SK-N-SH treated with all-trans-retinoic acid at 6 μM for 48 hours (cell line): ENCODE measurements at regions not wholly inside any gene's neighbourhood (a gene's known extent, or its start where the extent isn't known, plus 50 kb on each side); places are given as distances from the start of the nearest gene placed in this dataset.

Experiments used
- ATAC-seq: fragments of 200-7000 bp; cut with Tn5 transposase; 3 replicates; pipeline ENCODE4 v1.9.1; 2020; ENCODE audit warnings: mild to moderate bottlenecking, moderate library complexity
- ARNTL ChIP-seq: fragments of 450-650 bp; formaldehyde crosslinking; IDR thresholded peaks from 2 replicates; pipeline ENCODE4 v1.5.0; 2020; ENCODE audit warnings: low read depth, mild to moderate bottlenecking, moderate library complexity, borderline replicate concordance
- BACH2 ChIP-seq: fragments of 250-450 bp; sonication (Bioruptor Pico); IDR thresholded peaks from 2 replicates; pipeline ENCODE4 v1.9.0; 2021; ENCODE audit warnings: mild to moderate bottlenecking, borderline replicate concordance
- CSDC2 ChIP-seq: fragments of 250-450 bp; sonication (Bioruptor Pico); IDR thresholded peaks from 2 replicates; pipeline ENCODE4 v1.5.0; 2020; ENCODE audit warnings: mild to moderate bottlenecking, moderate library complexity
- ESRRG ChIP-seq: fragments of 250-450 bp; sonication (Bioruptor Pico); IDR thresholded peaks from 2 replicates; pipeline ENCODE4 v1.6.1; 2021; ENCODE audit warnings: mild to moderate bottlenecking
- GLIS3 ChIP-seq: fragments of 250-450 bp; sonication (Bioruptor Pico); IDR thresholded peaks from 2 replicates; pipeline ENCODE4 v1.5.0; 2020; ENCODE audit warnings: mild to moderate bottlenecking, moderate library complexity
- OSR1 ChIP-seq: fragments of 250-450 bp; sonication (Bioruptor Pico); IDR thresholded peaks from 2 replicates; pipeline ENCODE4 v1.8.0; 2022; ENCODE audit warnings: moderate library complexity, mild to moderate bottlenecking, inconsistent platforms
- PATZ1 ChIP-seq: fragments of 250-450 bp; sonication (Bioruptor Pico); IDR thresholded peaks from 2 replicates; pipeline ENCODE4 v1.8.0; 2020; ENCODE audit warnings: mild to moderate bottlenecking, moderate library complexity, borderline replicate concordance
- POU6F1 ChIP-seq: fragments of 250-450 bp; sonication (Bioruptor Pico); IDR thresholded peaks from 2 replicates; pipeline ENCODE4 v1.8.0; 2021; ENCODE audit warnings: low read depth, mild to moderate bottlenecking, moderate library complexity, borderline replicate concordance
- PPARA ChIP-seq: fragments of 250-450 bp; sonication (Bioruptor Pico); IDR thresholded peaks from 2 replicates; pipeline ENCODE4 v1.5.0; 2020; ENCODE audit warnings: mild to moderate bottlenecking, borderline replicate concordance
- RARB ChIP-seq: fragments of 250-450 bp; sonication (Bioruptor Pico); IDR thresholded peaks from 2 replicates; pipeline ENCODE4 v1.8.0; 2021; ENCODE audit warnings: mild to moderate bottlenecking, moderate library complexity
- SNAI2 ChIP-seq: fragments of 250-450 bp; sonication (Bioruptor Pico); IDR thresholded peaks from 2 replicates; pipeline ENCODE4 v1.5.0; 2020; ENCODE audit warnings: mild to moderate bottlenecking, moderate library complexity
- TOX ChIP-seq: fragments of 250-450 bp; sonication (Bioruptor Pico); IDR thresholded peaks from 2 replicates; pipeline ENCODE4 v1.8.0; 2021; ENCODE audit warnings: mild to moderate bottlenecking, moderate library complexity, borderline replicate concordance
- TSHZ2 ChIP-seq: fragments of 250-450 bp; sonication (Bioruptor Pico); IDR thresholded peaks from 2 replicates; pipeline ENCODE4 v1.5.0; 2020; ENCODE audit warnings: mild to moderate bottlenecking, moderate library complexity
- ZC3H10 ChIP-seq: fragments of 250-450 bp; sonication (Bioruptor Pico); IDR thresholded peaks from 2 replicates; pipeline ENCODE4 v1.5.1; 2021; ENCODE audit warnings: mild to moderate bottlenecking, moderate library complexity
- ZFP3 ChIP-seq: fragments of 250-450 bp; sonication (Bioruptor Pico); IDR thresholded peaks from 2 replicates; pipeline ENCODE4 v1.5.0; 2020; ENCODE audit warnings: mild to moderate bottlenecking, moderate library complexity
- ZFP30 ChIP-seq: fragments of 450-650 bp; formaldehyde crosslinking; IDR thresholded peaks from 2 replicates; pipeline ENCODE4 v1.5.0; 2022; ENCODE audit warnings: mild to moderate bottlenecking, moderate library complexity
- ZNF565 ChIP-seq: fragments of 450-650 bp; formaldehyde crosslinking; conservative IDR thresholded peaks from 2 replicates; pipeline ENCODE4 v1.5.0; 2020; ENCODE audit warnings: low read depth, mild to moderate bottlenecking, moderate library complexity
- ZNF8 ChIP-seq: fragments of 450-650 bp; formaldehyde crosslinking; IDR thresholded peaks from 2 replicates; pipeline ENCODE4 v1.5.0; 2020; ENCODE audit warnings: mild to moderate bottlenecking, moderate library complexity

GRCh38 chr1:209397371-209397770 lies 186.1 kb upstream of the CAMK1G start (continued):
- no peak for TF ChIP-seq ZC3H10
- TF ChIP-seq ZNF565 (CRISPR knock-in tag): no peak
- TF ChIP-seq PPARA (CRISPR knock-in tag): no peak
- no peak for TF ChIP-seq ZNF8 (CRISPR knock-in tag)

- no peak; the same call in 2 of the 3 replicates for ATAC-seq
- TF ChIP-seq PPARA (CRISPR knock-in tag): no peak
- no peak for TF ChIP-seq CSDC2
- no peak for TF ChIP-seq ZC3H10
- no peak for TF ChIP-seq SNAI2
- no peak for TF ChIP-seq POU6F1 (CRISPR knock-in tag)
- TF ChIP-seq GLIS3 (CRISPR knock-in tag): no peak
- TF ChIP-seq PATZ1: no peak
- no peak for TF ChIP-seq ZFP3 (CRISPR knock-in tag)
- TF ChIP-seq ZNF8 (CRISPR knock-in tag): no peak
- TF ChIP-seq OSR1: no peak
Observed at GRCh38 chr1:209397910-209398309, 185.6 kb upstream of the CAMK1G start.

GRCh38 chr1:209398313-209398991 lies 185.1 kb upstream of the CAMK1G start:
- TF ChIP-seq ZNF8 (CRISPR knock-in tag) (no peak), TOX (CRISPR knock-in tag) (0 out of 2 replicates have a peak, but pooled peaks have one; percentile 10)
- peak; percentile 84 for ATAC-seq

GRCh38 chr1:209399800-209400199 lies 183.7 kb upstream of the CAMK1G start:
- no peak for TF ChIP-seq ARNTL
- no peak for TF ChIP-seq ESRRG (CRISPR knock-in tag)
- no peak for TF ChIP-seq RARB (CRISPR knock-in tag)
- TF ChIP-seq ZNF565 (CRISPR knock-in tag): no peak
- no peak for TF ChIP-seq POU6F1 (CRISPR knock-in tag)
- no peak for TF ChIP-seq SNAI2
- TF ChIP-seq CSDC2: no peak
- no peak for TF ChIP-seq OSR1
- no peak for TF ChIP-seq PPARA (CRISPR knock-in tag)
- TF ChIP-seq TSHZ2: no peak
- TF ChIP-seq BACH2 (CRISPR knock-in tag): no peak
- TF ChIP-seq ZC3H10: no peak
- TF ChIP-seq ZFP30 (CRISPR knock-in tag): no peak
- no peak for ATAC-seq
